HCT116 (cell line): ENCODE measurements at regions not wholly inside any gene's neighbourhood (a gene's known extent, or its start where the extent isn't known, plus 50 kb on each side); places are given as distances from the start of the nearest gene placed in this dataset.

Experiments
- ATAC-seq: fragments of 200-7000 bp; cut with Tn5 transposase; 2 replicates; pipeline ENCODE4 v1.9.1; 2020; ENCODE audit warnings: mild to moderate bottlenecking, moderate library complexity
- BruUV-seq: library from RNA; stranded (reverse); fragments of 400-500 nt; replicated peaks from 2 replicates; lab custom pipeline; 2021; lab: Mats Ljungman, UMichigan
- CTCF ChIA-PET: fragments of 300-600 bp; sonication (Branson Sonifier 250); formaldehyde crosslinking; loops from one replicate; lab custom pipeline; 2021; ENCODE audit warnings: antibody characterized with exemption; lab: Charles Lee
- POLR2A ChIA-PET: fragments of 300-600, 350-600 bp; sonication (Branson Sonifier 250); formaldehyde crosslinking; loops from one replicate; lab custom pipeline; 2021; ENCODE audit warnings: antibody characterized with exemption; lab: Charles Lee
- RAD21 ChIA-PET, 2 experiments: fragments of 300-600 bp; sonication (Branson Sonifier 250); formaldehyde crosslinking; loops; one replicate each; lab custom pipeline; 2023; ENCODE audit warnings: low total read pairs in 2 of 2; ENCODE audit not compliant: uncharacterized antibody in 2 of 2, unreplicated experiment in 2 of 2, low non-redundant PET in 1 of 2; lab: Charles Lee
- DNase-seq: peaks from one replicate; pipeline ENCODE4 v3.0.0-alpha.2; 2010; ENCODE audit warnings: low read depth, low spot score
- H2AFZ ChIP-seq: fragments of 200-600 bp; shearing (Covaris generic), sonication (generic); 2 replicates; pipeline ENCODE4 v1.6.1; 2017; ENCODE audit warnings: low read depth, mixed run types, mixed read lengths, antibody characterized with exemption, low read length; ENCODE audit not compliant: poor library complexity, severe bottlenecking
- H3K27ac ChIP-seq: 2 replicates; pipeline ENCODE4 v1.5.1; 2012; ENCODE audit warnings: low read depth, low read length
- H3K27me3 ChIP-seq: fragments of 200-600 bp; sonication (generic); 2 replicates; pipeline ENCODE4 v1.6.1; 2016; ENCODE audit warnings: mixed run types, low read length, mixed read lengths; ENCODE audit not compliant: insufficient read depth
- H3K36me3 ChIP-seq, 2 experiments: fragments of 200-500 bp in 1 of 2; fragments of 200-600 bp in 1 of 2; sonication (Bioruptor generic) in 1 of 2; sonication (generic) in 1 of 2; 2 replicates each; pipeline versions ENCODE4 v1.5.1 to v1.6.1; 2014 to 2016; ENCODE audit warnings: low read length in 2 of 2, inconsistent platforms in 1 of 2, mixed read lengths in 1 of 2, mixed run types in 1 of 2; ENCODE audit not compliant: insufficient read depth in 2 of 2, control insufficient read depth in 1 of 2
- H3K4me1 ChIP-seq, 2 experiments: fragments of 200-600 bp in 1 of 2; sonication (generic) in 1 of 2; 2 replicates each; pipeline versions ENCODE4 v1.5.1 to v1.6.1; 2012 to 2017; ENCODE audit warnings: low read length in 2 of 2, inconsistent platforms in 1 of 2, mild to moderate bottlenecking in 1 of 2, mixed read lengths in 1 of 2, mixed run types in 1 of 2, moderate library complexity in 1 of 2; ENCODE audit not compliant: insufficient read depth in 2 of 2, control insufficient read depth in 1 of 2
- H3K4me2 ChIP-seq: fragments of 200-600 bp; sonication (generic); 2 replicates; pipeline ENCODE4 v1.6.1; 2017; ENCODE audit warnings: mixed run types, low read length, mixed read lengths
- H3K4me3 ChIP-seq, 2 experiments: fragments of 200-600 bp in 1 of 2; sonication (generic) in 1 of 2; replicated peaks in 1 of 2; 2 replicates each; pipeline ENCODE4 v1.5.1; 2011 to 2016; ENCODE audit warnings: low read length in 2 of 2, control low read depth in 1 of 2, low read depth in 1 of 2, mild to moderate bottlenecking in 1 of 2, mixed read lengths in 1 of 2, mixed run types in 1 of 2
- H3K79me2 ChIP-seq: fragments of 200-600 bp; sonication (generic); 2 replicates; pipeline ENCODE4 v1.6.1; 2017; ENCODE audit warnings: mild to moderate bottlenecking, mixed run types, low read length, moderate library complexity, mixed read lengths; ENCODE audit not compliant: insufficient read depth
- H3K9ac ChIP-seq: fragments of 200-600 bp; sonication (generic); 2 replicates; pipeline ENCODE4 v1.6.1; 2016; ENCODE audit warnings: low read length, mixed read lengths
- H3K9me2 ChIP-seq: fragments of 200-600 bp; sonication (generic), shearing (Covaris generic); 2 replicates; pipeline ENCODE4 v1.6.1; 2017; ENCODE audit warnings: mixed run types, mild to moderate bottlenecking, moderate library complexity; ENCODE audit not compliant: insufficient read depth
- H3K9me3 ChIP-seq, 2 experiments: fragments of 200-500 bp in 1 of 2; fragments of 200-600 bp in 1 of 2; sonication (Bioruptor generic) in 1 of 2; sonication (generic) in 1 of 2; 2 replicates each; pipeline ENCODE4 v1.6.1; 2014 to 2017; ENCODE audit warnings: low read length in 2 of 2, mixed read lengths in 2 of 2, inconsistent platforms in 1 of 2, low read depth in 1 of 2, mild to moderate bottlenecking in 1 of 2, mixed run types in 1 of 2, moderate library complexity in 1 of 2; ENCODE audit not compliant: control insufficient read depth in 1 of 2, insufficient read depth in 1 of 2
- H4K20me1 ChIP-seq: fragments of 200-600 bp; sonication (generic), shearing (Covaris generic); 2 replicates; pipeline ENCODE4 v1.6.1; 2017; ENCODE audit warnings: mixed run types, mild to moderate bottlenecking, moderate library complexity; ENCODE audit not compliant: insufficient read depth
- CBX3 ChIP-seq: IDR thresholded peaks from 2 replicates; pipeline ENCODE4 v1.6.1; 2012; ENCODE audit warnings: low read depth
- CEBPB ChIP-seq: IDR thresholded peaks from 2 replicates; pipeline ENCODE4 v1.6.1; 2012; ENCODE audit warnings: low read depth
- FOSL1 ChIP-seq: IDR thresholded peaks from 2 replicates; pipeline ENCODE4 v1.6.1; 2012; ENCODE audit warnings: low read depth
- JUND ChIP-seq: IDR thresholded peaks from 2 replicates; pipeline ENCODE4 v1.6.1; 2012
- RAD21 ChIP-seq: IDR thresholded peaks from 2 replicates; pipeline ENCODE4 v1.6.1; 2012; ENCODE audit warnings: low read depth, mild to moderate bottlenecking
- SIN3A ChIP-seq: IDR thresholded peaks from 2 replicates; pipeline ENCODE4 v1.6.1; 2012; ENCODE audit warnings: low read depth
- SRF ChIP-seq: IDR thresholded peaks from 2 replicates; pipeline ENCODE4 v1.6.1; 2012; ENCODE audit warnings: low read depth
- ZBTB33 ChIP-seq: IDR thresholded peaks from 2 replicates; pipeline ENCODE4 v1.6.1; 2011; ENCODE audit warnings: mild to moderate bottlenecking, low read length, moderate library complexity; ENCODE audit not compliant: insufficient replicate concordance; ENCODE audit errors: extremely low read depth
- ZFX ChIP-seq: fragments of 450-650 bp; IDR thresholded peaks from 2 replicates; pipeline ENCODE4 v1.6.1; 2017
- ZNF274 ChIP-seq: fragments of 200-500 bp; sonication (Bioruptor generic); IDR thresholded peaks from 2 replicates; pipeline ENCODE4 v1.6.1; 2014; ENCODE audit warnings: mild to moderate bottlenecking, low read depth, low read length, inconsistent platforms
- intact Hi-C: fragments of 100-400 bp; cut with micrococcal nuclease; formaldehyde crosslinking; loops from 2 replicates; pipeline ENCODE4 v1.10.0; 2022
- TF ChIP-seq, protein P1 (sequence below): IDR thresholded peaks from 2 replicates; pipeline ENCODE4 v1.6.1; 2012

DNA sequence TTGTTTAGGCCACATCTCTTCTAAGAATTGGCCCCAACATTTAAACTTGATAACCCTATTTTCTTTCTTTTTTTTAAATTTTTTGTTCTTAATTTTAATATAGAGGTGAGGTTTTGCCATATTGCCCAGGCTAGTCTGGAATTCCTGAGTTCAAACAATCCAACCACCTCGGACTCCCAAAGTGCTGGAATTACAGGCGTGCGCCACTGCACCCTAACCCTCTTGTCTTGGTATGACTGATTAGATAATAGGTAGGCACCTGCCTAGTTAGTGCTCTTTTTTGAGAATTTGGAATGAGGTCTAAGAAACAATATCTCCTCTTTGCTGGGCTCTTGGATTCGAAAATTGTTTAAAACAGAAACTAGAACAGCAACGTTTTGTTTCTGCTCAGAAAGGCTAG is 116.4 kb upstream of the GOLGA6L6 start:
- ATAC-seq (no peak), DNase-seq (no peak)
- no peak overlapping the region for H3K4me2 ChIP-seq
- TF ChIP-seq SRF (no peak), FOSL1 (no peak), JUND (no peak), CEBPB (no peak), CBX3 (no peak), ZNF274 (no peak), RAD21 (no peak), SIN3A (no peak), ZFX (no peak), ZBTB33 (no peak)
- no peak overlapping the region for H3K27ac ChIP-seq
- no peaks in the 10 kb centered on the region for H4K20me1 ChIP-seq
- intact Hi-C loops, result no loop called here
- no peak overlapping the region for H3K4me3 ChIP-seq
- no peak overlapping the region for H3K9ac ChIP-seq
- ChIA-PET RAD21 (no interaction called here), CTCF (no interaction called here), POLR2A (no interaction called here)
- no peak overlapping the region for H2AFZ ChIP-seq
- no peaks in the 10 kb centered on the region for H3K4me1 ChIP-seq
- H3K9me2 ChIP-seq, result no peaks in the 10 kb centered on the region
- no peaks in the 10 kb centered on the region; the same call in 1 of the 2 replicates for H3K27me3 ChIP-seq
- H3K79me2 ChIP-seq, result no peaks in the 10 kb centered on the region
- BruUV-seq, result no TSS peak
- H3K36me3 ChIP-seq, result no peaks in the 10 kb centered on the region
- H3K9me3 ChIP-seq, result peaks cover 20 to 29% of the 10 kb centered on the region in 2 experiments; a peak in 3 of 4 replicates

GRCh38 chr15:20657084-20657483 is 115.5 kb upstream of the GOLGA6L6 start:
- ChIA-PET POLR2A (no interaction called here), CTCF (no interaction called here), RAD21 (no interaction called here)
- Histone ChIP-seq H3K9me2 (no peaks in the 10 kb centered on the region), H4K20me1 (no peaks in the 10 kb centered on the region), H3K9me3 (peaks cover 20 to 38% of the 10 kb centered on the region in 2 experiments), H3K27ac (no peak overlapping the region), H3K4me2 (no peak overlapping the region), H3K27me3 (no peaks in the 10 kb centered on the region; the same call in 1 of the 2 replicates), H3K4me1 (no peaks in the 10 kb centered on the region), H3K9ac (no peak overlapping the region), H3K4me3 (no peak overlapping the region), H2AFZ (no peak overlapping the region), H3K79me2 (no peaks in the 10 kb centered on the region), H3K36me3 (no peaks in the 10 kb centered on the region)
- no TSS peak for BruUV-seq
- TF ChIP-seq, protein P1, sequence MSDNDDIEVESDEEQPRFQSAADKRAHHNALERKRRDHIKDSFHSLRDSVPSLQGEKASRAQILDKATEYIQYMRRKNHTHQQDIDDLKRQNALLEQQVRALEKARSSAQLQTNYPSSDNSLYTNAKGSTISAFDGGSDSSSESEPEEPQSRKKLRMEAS, result no peak
- intact Hi-C loops, result loop anchor here (1.0 kb wide), 1 partner anchor 8 kb away; no protein-coding TSS in a partner anchor
- DNase-seq, result no peak
- no peak for ATAC-seq
